GM21515 (cell line): ENCODE measurements at regions not wholly inside any gene's neighbourhood (a gene's known extent, or its start where the extent isn't known, plus 50 kb on each side); places are given as distances from the start of the nearest gene placed in this dataset.
"Not testable (repeated sequence)": the region's sequence is repeated elsewhere in the genome, so short reads cannot be mapped to it uniquely, and the experiment has no call there.

Source experiments
- ATAC-seq: cut with Tn5 transposase; IDR thresholded peaks from one replicate; pipeline ENCODE4 v1.9.1; 2021; ENCODE audit not compliant: unreplicated experiment

DNA sequence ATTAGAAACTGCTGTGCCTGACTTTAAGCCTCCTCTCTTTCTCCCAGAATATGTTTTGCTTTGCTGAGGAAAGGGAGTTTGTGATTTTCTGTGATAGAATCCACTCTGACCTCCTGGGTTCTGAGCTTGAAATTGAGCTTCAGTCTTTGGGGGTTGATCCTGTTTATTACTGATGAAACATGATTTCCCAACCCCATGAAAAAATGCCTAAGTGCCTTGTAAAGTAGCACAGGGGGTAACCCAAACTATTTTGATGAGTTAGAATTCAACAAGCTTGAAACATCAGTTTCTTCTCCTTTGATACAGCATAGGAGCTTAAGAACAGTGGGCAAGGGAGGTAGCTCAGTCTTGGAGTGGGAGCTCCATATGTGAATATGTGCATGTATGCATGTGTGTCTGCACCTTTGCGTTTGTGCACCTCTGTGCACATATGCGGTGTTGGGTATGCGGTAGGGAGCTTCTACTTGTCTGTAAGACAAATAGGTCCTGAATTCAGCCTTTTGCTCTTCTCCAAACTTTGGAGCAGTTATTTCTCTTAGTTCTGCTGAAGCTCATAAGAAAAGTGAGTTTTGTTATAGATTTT, 364.6 kb downstream of the OSR1 start:
- no peak for ATAC-seq

DNA sequence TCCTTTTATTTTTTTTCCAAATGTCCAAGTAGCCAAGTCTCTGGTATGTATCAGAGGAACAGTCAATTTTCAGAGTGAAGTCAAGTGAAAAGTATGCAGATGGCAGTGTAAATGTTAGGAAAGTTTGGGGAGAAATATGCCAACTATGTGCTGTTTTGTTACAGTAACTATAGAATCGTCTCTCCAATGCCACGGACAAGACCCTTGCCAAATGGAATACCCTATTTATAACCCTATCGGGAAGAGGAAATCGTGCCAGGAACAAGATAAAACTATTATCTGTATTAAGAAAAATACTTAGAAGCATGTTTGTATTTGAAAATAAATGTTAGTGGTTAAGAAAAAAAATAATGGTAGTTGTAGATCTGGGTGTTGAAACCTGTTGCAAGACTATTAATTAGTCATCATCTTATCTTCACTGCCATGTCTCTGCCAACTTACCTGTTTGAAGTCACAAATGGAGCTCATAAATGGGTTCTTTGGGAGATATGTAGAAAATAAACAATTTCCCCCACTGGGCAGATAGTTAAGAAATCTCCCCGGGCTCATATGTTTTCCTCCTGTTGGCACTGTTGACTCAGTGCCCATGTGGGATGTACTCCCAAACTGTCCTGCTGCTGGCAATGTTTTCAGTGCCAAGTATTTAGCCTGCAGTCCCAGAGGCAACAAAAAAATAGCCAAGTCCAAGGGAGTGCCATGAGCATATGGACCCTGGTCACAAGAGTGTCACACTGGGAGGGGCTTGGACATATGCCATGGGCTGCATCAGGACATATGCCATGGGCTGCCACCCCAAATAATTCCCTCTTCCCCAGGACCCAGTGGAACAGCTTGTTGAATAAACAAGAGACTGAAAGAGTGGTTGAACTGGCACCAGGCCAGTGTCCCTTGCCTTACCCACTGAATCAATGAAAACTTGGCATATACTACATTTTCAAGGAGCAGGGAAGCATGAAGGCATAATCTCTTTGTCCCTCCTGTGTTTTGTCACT, 366.9 kb downstream of the OSR1 start:
- no peak for ATAC-seq

DNA sequence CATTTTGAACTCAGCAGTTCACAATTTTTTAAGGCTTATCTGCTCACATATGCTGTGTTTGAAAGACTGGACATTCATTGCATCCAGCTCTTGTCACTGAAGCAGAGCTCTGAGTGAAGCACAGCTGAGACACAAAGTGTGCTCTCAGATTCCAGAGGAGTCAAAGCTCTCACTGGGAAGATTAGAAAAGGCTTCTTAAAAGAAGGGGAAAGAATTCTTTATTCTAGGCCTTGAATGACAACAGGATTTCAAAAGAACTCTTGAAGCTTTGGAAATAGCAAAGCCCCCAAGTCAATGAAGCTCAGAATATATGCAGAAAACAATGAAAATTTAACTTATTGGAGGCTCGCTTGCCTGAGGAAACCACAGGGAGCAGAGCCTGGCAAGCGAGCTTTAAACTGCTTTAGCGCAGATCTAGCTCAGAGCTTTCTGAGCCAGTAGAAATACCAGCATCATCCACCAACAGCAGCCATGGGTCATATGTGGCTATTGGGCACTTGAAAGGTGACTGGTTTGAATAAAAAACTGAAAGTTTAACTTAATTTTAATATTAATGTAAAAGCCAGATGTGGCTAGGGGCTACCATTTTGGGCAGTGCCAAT, 369.7 kb downstream of the OSR1 start:
- no peak for ATAC-seq

DNA sequence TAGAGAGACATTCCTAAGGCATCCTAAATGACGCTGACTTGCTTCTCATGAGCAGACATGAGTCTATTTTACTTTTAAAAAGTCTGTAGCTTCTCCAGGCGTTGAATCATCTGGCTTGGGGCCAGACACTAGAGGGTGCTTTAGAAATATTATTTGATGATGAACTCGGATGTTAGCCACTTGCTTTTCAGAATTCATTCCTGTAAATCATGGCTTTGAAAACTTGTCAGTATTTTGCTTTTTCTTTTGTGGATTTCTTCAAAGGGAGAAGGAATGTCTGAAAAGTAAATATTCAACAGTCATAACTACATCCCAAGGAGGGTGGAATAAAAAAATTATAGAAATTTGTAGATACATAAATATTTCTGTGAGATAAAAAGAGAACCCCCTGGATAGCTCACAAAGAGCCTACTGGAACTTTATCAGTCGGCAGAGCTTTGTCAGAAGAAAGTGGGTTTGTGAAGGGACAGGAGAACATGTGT, 370.8 kb downstream of the OSR1 start:
- no peak for ATAC-seq

DNA sequence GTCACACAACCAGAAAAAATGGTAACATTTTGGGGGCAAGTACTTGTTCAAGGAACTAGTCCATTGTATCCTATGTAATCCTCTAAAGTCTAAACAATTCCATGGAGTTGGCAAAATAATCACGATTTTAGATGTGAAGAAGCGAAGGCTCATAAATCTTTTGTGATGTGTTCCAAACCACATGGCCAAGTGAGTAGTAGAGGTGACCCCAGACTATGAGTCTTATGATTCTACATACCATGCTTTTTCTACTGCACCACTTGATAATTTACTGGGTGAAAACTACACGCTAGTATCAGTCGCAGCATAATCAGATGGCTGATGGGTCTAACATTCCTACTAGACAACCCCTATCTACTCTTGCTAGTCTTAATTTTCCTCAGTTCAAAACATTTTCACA, 371.4 kb downstream of the OSR1 start:
- ATAC-seq: no peak

DNA sequence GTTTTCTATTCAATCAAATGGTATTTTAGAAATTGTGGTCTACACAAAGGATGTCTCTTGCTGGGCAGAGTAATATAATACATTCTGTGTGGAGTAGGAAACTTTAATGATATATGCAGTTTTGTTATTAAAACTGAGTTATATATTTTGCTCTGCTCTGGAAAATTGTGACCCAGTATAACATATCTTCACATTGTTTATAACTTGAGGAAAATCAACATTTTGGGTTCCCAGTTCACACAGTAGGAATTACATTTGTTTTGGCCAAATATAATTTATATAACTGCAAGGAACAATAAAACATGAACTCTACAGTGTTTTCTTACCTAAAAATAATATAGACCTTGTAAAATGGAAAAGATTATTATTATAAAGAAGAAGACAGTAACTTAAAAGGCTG, 372.4 kb downstream of the OSR1 start:
- no peak for ATAC-seq

DNA sequence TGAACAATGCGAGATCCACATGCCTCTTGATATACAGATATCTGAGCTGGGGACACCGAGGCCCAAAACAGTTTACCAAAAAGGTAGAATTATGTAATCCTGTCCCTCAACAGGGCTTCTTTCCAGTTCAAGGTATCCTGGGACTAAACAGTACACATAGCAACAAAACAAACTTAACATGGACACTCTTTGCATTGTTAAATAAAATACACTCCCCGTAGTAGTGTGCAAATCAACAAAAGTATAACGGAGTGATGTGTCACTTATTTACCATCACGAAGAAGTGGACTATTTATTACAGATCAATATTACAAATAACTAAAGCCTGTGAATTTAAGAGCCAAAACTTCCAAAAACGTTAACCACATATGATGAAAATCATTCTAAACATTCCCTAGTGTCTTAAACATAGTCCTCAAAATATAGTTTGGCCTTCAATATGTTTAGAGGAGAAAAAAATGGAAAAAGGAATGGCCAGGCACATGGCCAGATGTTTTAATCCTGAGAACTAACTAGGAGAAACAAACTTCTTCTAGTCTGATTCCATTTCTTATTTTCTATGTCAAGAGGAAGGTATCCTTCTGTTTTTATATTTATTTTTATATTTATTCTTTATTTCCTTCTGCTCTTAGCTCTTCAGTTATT, 377.5 kb downstream of the OSR1 start:
- ATAC-seq: no peak

DNA sequence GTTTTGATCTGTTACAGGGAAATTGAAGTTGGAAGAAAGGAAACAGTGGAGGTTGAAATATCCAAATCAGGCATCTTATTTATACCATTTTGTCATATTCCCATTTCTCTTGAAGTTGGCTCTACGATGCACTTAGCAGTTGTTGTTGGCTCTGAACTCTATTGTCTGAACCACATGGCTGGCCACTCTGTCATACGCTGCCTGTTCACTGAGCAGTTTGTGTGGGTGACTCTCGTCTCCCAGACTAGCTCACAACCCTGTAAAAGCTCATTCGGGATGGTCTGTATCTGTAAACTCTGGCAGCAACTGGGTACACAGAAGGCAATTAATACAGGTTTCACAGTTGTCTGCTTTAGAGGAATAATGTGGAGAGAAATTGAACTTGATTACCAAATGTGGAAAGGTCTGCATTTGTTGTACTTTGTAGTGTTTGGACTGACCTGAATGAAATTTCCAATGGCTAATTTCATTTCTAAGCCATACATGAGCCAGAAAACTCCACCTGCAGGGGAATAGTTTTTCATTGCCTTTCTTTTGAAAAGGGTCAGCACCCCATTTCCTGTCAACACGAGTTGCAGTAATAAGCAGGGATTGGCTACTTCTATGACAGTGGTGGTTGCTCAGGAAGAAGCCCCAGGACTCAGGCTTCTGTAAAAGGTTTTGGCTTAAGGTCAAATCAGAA, 378.2 kb downstream of the OSR1 start:
- ATAC-seq: no peak

DNA sequence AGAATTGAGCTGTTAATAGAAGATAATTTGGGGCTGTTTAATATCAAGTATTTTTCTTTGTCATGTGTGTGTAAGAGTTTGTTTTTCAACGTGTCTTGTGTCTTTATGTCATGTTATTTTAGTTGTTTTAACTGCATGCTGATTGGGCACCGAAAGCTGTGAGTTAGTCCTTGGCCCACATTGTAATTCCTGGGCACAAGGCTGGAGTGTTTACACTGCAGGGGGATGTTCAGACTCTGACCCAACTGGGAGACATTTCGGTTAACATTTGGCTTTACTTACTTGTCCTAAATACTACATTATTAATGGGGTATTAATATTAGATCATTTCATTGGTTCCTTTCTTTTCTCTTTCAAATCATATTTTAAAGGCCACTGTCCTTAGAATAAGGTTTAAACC, 381.0 kb downstream of the OSR1 start:
- ATAC-seq: no peak

DNA sequence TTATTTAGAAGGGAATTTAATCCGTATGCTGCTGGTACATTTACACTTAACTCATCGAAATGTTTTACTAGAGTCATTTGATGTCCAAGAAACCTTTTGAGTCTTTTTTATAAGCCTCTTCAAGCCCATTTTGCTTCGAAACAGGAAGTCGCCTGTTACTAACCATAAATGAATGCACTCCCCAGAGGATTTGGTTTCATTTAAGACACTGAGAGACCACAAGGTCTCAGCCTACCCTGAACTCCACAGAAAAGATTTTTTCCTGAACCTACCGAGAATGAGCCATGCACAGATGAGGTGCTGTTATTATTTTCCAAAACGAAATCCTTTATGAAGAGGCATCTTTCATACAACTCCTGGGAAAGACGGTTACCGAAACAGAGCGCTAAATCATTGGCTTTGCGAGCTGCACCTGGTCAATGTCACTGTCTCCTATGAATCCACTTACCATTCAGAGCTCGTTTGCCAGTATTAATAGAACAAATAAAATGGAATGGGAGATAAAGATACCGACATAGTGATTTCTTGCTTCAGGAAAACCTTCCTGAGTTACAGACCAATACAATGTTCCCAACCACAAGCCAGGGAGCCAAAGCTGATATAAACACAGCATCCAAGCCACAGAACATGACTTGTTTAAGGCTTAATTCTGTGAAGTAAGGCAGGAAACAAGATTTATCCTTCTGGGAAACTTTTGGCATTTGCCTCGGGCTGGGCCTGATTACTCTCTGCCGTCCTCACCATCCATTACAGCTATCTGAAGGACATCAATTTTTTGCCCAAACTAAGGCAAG, 382.1 kb downstream of the OSR1 start:
- peak; percentile 83 for ATAC-seq

DNA sequence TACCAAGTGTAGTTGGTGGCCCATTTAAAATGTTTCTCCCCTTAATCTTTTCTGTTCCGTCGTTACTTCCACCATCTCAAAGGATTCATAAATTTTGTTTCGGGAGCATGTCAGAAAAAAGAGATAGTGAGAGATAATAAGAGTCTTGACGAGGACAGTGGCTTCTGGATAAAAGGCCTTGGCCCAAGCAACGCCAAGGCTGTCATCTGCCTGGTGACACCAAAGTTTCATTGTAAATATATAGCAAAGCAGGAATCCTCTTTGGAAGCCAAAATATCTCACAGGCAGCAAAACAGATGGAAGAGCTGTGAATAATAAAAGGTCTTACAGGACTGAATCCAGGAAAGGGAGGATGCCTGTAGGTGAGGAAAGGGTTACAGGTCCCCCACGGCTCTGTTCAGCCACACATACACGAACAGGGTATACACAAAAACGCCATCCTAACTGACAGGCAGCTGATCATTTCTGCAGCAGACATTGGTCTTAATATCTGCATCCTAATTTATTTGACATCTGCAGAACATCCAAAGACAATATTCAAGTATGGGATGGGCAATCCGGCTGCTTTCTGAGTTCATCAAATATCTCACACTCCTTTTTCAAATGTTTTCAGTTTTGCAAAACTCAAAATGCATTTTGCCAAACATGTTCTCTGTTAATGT, 382.8 kb downstream of the OSR1 start:
- no peak for ATAC-seq

DNA sequence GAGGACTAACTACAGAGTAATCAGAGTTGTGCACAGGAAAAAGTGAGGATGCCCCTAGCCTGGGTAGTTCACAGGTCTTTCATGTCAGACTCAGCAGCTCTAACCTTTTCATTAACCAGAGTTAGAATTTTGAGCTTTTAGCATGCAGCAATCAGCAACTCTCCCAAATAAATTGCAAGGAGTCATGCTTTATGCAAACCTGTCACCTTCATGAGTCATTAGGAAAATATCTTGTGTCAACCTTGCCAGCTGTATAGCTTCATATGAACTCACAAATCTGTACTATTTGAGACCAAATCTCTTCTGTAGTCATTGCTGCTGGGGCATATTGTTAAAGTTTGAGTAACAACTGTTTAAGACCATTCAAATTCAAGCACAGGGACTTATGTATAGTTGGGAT, 382.3 kb upstream of the NT5C1B start:
- ATAC-seq: no peak

DNA sequence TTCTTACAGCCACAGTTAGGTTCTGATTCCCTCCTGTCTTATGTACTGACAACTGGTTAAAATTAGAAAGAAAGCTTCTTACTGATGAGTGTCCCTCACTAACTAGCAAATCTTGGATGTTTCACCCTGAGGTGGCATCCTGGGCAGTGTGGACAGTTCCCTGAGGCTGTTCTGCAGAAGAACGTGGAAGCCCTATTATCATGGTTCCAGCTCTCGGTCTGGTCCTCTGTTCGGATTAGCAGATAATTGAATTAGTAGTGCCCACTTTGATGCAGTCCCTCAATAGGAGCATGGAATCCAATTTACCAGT, 381.7 kb upstream of the NT5C1B start:
- no peak for ATAC-seq

DNA sequence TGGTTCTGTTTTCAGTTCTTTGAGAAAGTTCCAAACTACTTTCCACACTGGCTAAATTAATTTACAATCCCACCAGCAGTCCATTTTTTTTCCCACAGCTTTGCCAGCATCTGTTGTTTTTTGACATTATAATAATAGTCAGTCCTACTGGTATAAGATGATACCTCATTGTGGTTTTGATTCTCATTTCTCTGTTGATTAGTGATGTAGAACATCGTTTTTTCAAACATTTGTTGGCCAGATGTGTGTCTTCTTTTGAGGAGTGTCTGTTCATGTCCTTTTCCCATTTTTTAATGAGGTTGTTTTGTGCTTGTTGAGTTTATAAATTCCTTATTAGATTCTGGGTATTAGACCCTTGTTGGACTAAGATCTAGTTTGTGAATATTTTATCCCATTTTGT, 376.8 kb upstream of the NT5C1B start:
- ATAC-seq: no peak

DNA sequence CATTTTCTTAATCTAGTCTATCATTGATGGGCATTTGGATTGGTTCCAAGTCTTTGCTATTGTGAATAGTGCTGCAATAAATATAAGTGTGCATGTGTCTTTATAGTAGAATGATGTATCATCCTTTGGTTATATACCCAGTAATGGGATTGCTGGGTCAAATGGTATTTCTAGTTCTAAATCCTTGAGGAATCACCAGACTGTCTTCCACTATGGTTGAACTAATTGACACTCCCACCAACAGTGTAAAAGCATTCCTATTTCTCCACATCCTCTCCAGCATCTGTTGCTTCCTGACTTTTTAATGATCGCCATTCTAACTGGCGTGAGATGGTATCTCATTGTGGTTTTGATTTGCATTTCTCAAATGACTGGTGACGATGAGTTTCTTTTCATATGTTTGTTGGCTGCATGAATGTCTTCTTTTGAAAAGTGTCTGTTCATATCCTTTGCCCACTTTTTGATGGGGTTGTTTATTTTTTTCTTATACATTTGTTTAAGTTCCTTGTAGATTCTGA, 374.4 kb upstream of the NT5C1B start:
- ATAC-seq: not testable (repeated sequence)

DNA sequence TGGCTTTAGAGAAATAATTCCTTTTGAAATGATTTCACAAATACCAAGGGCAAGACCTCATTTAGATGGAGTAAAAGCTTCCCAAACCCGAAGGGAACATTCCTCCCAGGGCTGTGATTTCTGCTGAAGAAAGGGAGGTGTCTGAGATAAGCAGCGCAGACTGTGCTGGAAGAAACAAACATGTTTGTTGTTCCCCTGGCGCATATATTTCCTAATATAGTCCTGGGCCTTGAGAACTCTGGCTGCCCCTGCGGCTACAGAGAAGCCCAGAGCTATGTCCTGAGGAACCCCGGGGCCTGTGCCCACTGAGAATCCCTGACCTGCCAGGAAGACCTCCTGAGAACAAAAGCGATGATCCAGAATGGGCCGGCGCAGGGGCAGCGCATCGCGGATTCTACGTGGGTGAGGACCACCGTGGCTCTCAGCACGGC, 372.6 kb upstream of the NT5C1B start:
- no peak for ATAC-seq

DNA sequence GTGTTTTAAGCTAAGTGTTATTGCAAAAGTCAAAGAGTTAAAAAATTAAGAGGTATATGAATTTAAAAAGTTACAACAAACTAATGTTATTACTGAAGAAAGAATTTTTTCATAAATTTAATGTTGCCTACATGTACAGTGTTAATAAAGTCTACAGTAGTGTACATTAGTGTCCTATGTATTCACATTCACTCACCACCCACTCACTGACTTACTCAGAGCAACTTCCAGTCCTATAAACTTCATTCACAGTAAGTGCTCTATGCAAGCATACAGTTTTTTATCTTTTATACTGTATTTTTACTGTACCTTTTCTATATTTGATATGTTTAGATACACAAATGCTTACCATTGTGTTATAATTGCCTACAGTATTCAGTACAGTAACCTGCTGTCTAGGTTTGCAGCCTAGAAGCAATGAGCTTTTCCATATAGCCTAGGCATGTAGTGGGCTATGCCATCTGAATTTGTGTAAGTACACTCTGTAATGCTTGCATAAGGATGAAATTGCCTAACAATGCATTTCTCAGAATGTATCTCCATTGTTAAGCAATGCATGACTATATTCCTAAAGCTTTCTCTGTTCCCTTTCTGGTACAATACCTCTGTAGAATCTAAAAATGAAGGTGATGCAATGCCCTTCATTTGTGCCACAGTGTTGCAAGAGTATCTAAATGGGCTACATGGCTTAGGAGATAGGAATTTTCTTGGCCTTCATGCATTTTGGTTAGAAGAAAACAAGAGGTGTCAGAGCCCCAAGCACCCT, 370.8 kb upstream of the NT5C1B start:
- ATAC-seq: no peak

DNA sequence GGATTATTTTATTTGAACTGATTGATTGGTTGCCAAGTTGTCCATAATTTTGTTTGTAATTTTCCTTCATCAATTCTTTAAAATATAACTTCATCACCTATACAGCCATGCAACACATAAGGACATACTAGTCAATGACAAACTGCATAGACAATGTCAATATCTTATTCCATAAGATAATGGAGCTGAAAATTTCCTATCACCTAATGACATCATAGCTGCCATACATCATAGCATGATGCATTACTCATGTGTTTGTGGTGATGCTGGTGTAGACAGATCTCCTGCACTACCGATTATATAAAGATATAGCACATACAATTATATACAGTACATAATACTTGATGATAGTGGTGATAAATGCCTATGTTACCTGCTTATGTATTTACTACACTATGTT, 369.8 kb upstream of the NT5C1B start:
- no peak for ATAC-seq

DNA sequence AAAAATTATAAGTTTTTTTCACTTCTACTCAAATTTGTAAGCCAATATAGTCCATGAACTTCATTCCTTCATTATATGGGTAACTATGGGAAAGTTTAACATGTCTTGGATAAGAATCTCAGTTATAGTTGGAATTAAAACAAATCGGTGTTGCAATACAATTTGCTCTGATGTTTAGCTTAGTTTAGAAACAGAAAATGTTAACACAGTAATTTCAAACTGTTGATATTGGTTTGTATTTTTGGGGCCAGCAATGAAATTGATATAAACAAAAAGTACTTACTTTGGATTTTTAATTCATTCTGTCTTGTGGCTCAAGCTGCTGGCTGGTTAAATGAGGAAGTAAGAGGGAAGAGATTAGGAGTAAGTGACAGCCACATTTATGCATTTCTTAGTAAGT, 368.5 kb upstream of the NT5C1B start:
- ATAC-seq: no peak
